Endodermal cell (in vitro differentiated cells): ENCODE measurements at regions not wholly inside any gene's neighbourhood (a gene's known extent, or its start where the extent isn't known, plus 50 kb on each side); places are given as distances from the start of the nearest gene placed in this dataset.
"Not testable (repeated sequence)": the region's sequence is repeated elsewhere in the genome, so short reads cannot be mapped to it uniquely, and the experiment has no call there.

Experiments used
- DNase-seq: peaks from one replicate; pipeline ENCODE4 v3.0.0-alpha.2; 2017
- H3K27ac ChIP-seq: 2 replicates; pipeline ENCODE4 v1.5.1; 2013; ENCODE audit warnings: mild to moderate bottlenecking, low read depth, low read length, moderate library complexity
- H3K27me3 ChIP-seq: 2 replicates; pipeline ENCODE4 v1.6.1; 2013; ENCODE audit warnings: mild to moderate bottlenecking, low read length, moderate library complexity; ENCODE audit not compliant: insufficient read depth, control insufficient read depth, poor library complexity, severe bottlenecking
- H3K36me3 ChIP-seq: 2 replicates; pipeline ENCODE4 v1.7.0; 2013; ENCODE audit warnings: mild to moderate bottlenecking, low read length, moderate library complexity; ENCODE audit not compliant: control insufficient read depth, insufficient read depth
- H3K4me1 ChIP-seq: one replicate; pipeline ENCODE4 v1.7.0; 2013; ENCODE audit warnings: low read length; ENCODE audit not compliant: control insufficient read depth, insufficient read depth
- H3K4me3 ChIP-seq: 2 replicates; pipeline ENCODE4 v1.5.1; 2013; ENCODE audit warnings: mild to moderate bottlenecking, low read length, moderate library complexity
- H3K9ac ChIP-seq: 2 replicates; pipeline ENCODE4 v1.6.1; 2013; ENCODE audit warnings: mild to moderate bottlenecking, low read length, moderate library complexity; ENCODE audit not compliant: poor library complexity, severe bottlenecking; ENCODE audit errors: extremely low read depth
- H3K9me3 ChIP-seq: 2 replicates; pipeline ENCODE4 v1.6.1; 2013; ENCODE audit warnings: mild to moderate bottlenecking, low read length, moderate library complexity; ENCODE audit not compliant: control insufficient read depth
- H3K27ac Mint-ChIP-seq: 2 replicates; pipeline ENCODE4 v1.8.0; 2020; ENCODE audit warnings: mixed read lengths
- H3K27me3 Mint-ChIP-seq: 2 replicates; pipeline ENCODE4 v1.8.0; 2021; ENCODE audit warnings: mild to moderate bottlenecking, mixed read lengths; ENCODE audit not compliant: insufficient read depth
- H3K36me3 Mint-ChIP-seq: 2 replicates; pipeline ENCODE4 v1.8.0; 2020; ENCODE audit warnings: low read depth, mixed read lengths
- H3K4me1 Mint-ChIP-seq: 2 replicates; pipeline ENCODE4 v1.8.0; 2020; ENCODE audit warnings: mixed read lengths
- H3K4me3 Mint-ChIP-seq: 2 replicates; pipeline ENCODE4 v1.8.0; 2020; ENCODE audit warnings: mild to moderate bottlenecking, moderate library complexity, mixed read lengths
- H3K9me3 Mint-ChIP-seq: 2 replicates; pipeline ENCODE4 v1.8.0; 2020; ENCODE audit warnings: mild to moderate bottlenecking, mixed read lengths
- CTCF ChIP-seq: fragments of 200-600 bp; sonication (generic); conservative IDR thresholded peaks from 2 replicates; pipeline ENCODE4 v1.5.0; 2021; ENCODE audit warnings: antibody characterized with exemption, mild to moderate bottlenecking
- WGBS, 2 experiments: methylation state at CpG; one replicate each; pipeline versions ENCODE4 v1.1.5 to v1.1.7; 2013; ENCODE audit warnings: missing lambda C conversion rate in 2 of 2, mixed read lengths in 1 of 2; ENCODE audit not compliant: insufficient coverage in 1 of 2, insufficient read length in 1 of 2; 5-methylcytosine and 5-hydroxymethylcytosine counted together

- Mint-ChIP-seq H3K9me3 (no peaks in the 10 kb centered on the region), H3K4me3 (no peak overlapping the region), H3K27me3 (peaks cover 2% of the 10 kb centered on the region), H3K4me1 (no peaks in the 10 kb centered on the region), H3K27ac (no peak overlapping the region), H3K36me3 (no peaks in the 10 kb centered on the region)
- Histone ChIP-seq H3K36me3 (no peaks in the 10 kb centered on the region), H3K4me1 (no peaks in the 10 kb centered on the region), H3K9me3 (no peaks in the 10 kb centered on the region), H3K4me3 (no peak overlapping the region), H3K27me3 (no peaks in the 10 kb centered on the region), H3K9ac (no peak overlapping the region), H3K27ac (no peak overlapping the region)
- TF ChIP-seq CTCF = no peak
- 83 to 100% methylated on average over 1 of the region's 1 CpG for WGBS, 2 experiments
- DNase-seq = peak; percentile 40
Observed at GRCh38 chr14:24701062-24701461, 67.1 kb upstream of the GZMB start.

GRCh38 chr14:24700511-24700910, 66.5 kb upstream of the GZMB start:
- no peak for TF ChIP-seq CTCF
- Histone ChIP-seq H3K4me1 (no peaks in the 10 kb centered on the region), H3K36me3 (no peaks in the 10 kb centered on the region), H3K9me3 (no peaks in the 10 kb centered on the region), H3K27ac (no peak overlapping the region), H3K27me3 (no peaks in the 10 kb centered on the region), H3K4me3 (no peak overlapping the region), H3K9ac (no peak overlapping the region)
- Mint-ChIP-seq H3K36me3 (no peaks in the 10 kb centered on the region), H3K27me3 (peaks cover 2% of the 10 kb centered on the region), H3K27ac (no peak overlapping the region), H3K4me3 (no peak overlapping the region), H3K9me3 (no peaks in the 10 kb centered on the region), H3K4me1 (no peaks in the 10 kb centered on the region)
- 71 to 87% methylated on average over 1 of the region's 1 CpG for WGBS, 2 experiments
- DNase-seq = no peak

GRCh38 chr14:24699052-24699451, 65.1 kb upstream of the GZMB start:
- no peak for TF ChIP-seq CTCF
- no peaks in the 10 kb centered on the region for H3K27me3 ChIP-seq
- H3K4me1 ChIP-seq = peaks cover 3% of the 10 kb centered on the region
- H3K27ac ChIP-seq = no peak overlapping the region
- no peaks in the 10 kb centered on the region for H3K36me3 ChIP-seq
- Mint-ChIP-seq H3K4me3 (no peak overlapping the region), H3K9me3 (no peaks in the 10 kb centered on the region), H3K27me3 (peaks cover 2% of the 10 kb centered on the region), H3K27ac (no peak overlapping the region), H3K36me3 (no peaks in the 10 kb centered on the region), H3K4me1 (no peaks in the 10 kb centered on the region)
- no peak overlapping the region for H3K9ac ChIP-seq
- H3K4me3 ChIP-seq = no peak overlapping the region
- DNase-seq = no peak
- no peaks in the 10 kb centered on the region for H3K9me3 ChIP-seq

GRCh38 chr14:24696280-24696920, 62.4 kb upstream of the GZMB start:
- not testable (repeated sequence) for H3K36me3 ChIP-seq, H3K27me3 Mint-ChIP-seq, H3K27ac Mint-ChIP-seq, H3K9me3 Mint-ChIP-seq, H3K4me3 Mint-ChIP-seq, H3K36me3 Mint-ChIP-seq, H3K9me3 ChIP-seq, H3K4me3 ChIP-seq, H3K27ac ChIP-seq, DNase-seq, H3K27me3 ChIP-seq, H3K9ac ChIP-seq, H3K4me1 ChIP-seq
- WGBS, 2 experiments = 91 to 100% methylated on average over 1 of the region's 1 CpG
- peaks cover 14% of the 10 kb centered on the region for H3K4me1 Mint-ChIP-seq
